ENCODE measurements at regions not wholly inside any gene's neighbourhood (a gene's known extent, or its start where the extent isn't known, plus 50 kb on each side); places are given as distances from the start of the nearest gene placed in this dataset.

DNA sequence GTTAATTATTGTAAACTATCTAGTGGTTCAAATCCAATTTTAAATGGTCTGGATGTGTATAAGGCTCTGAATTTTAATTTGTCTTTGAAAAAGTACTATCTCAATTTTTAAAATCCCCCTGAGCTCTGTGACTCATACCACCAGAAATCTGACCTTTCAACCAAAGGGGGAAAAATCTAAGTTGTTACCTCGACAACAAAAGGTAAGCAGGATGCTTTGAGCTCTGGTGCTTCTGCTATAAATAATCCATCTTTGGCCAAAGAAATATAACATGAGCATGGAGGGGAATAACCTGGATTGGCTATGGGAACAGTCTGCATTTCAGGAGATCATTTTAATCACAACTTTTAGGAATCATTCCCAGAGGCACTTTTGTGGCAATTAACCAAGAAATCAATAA lies 76.3 kb upstream of the PCSK1 start:
- H3K4me3 ChIP-seq: no peak overlapping the region
- H3K27ac ChIP-seq: no peak overlapping the region
- peak in 1 of 8 experiments; percentile 2 for ATAC-seq (replicated peaks in 6 of 8)
- in situ Hi-C loops (cut with MboI; ENCODE audit: low pct_unique_long_range_greater_than_20kb in 2 of 9, low sequenced_read_pairs in 9 of 9, unreplicated experiment in 9 of 9): no loop called here
- peaks cover 8 to 23% of the 10 kb centered on the region in 2 donors for H3K4me1 ChIP-seq (replicated peaks in 1 of 2)
- 0% methylated on average over 1 of the region's 1 CpG; no CpG with 5 or more reads in 3 of the 10 experiments for WGBS, 10 experiments

DNA sequence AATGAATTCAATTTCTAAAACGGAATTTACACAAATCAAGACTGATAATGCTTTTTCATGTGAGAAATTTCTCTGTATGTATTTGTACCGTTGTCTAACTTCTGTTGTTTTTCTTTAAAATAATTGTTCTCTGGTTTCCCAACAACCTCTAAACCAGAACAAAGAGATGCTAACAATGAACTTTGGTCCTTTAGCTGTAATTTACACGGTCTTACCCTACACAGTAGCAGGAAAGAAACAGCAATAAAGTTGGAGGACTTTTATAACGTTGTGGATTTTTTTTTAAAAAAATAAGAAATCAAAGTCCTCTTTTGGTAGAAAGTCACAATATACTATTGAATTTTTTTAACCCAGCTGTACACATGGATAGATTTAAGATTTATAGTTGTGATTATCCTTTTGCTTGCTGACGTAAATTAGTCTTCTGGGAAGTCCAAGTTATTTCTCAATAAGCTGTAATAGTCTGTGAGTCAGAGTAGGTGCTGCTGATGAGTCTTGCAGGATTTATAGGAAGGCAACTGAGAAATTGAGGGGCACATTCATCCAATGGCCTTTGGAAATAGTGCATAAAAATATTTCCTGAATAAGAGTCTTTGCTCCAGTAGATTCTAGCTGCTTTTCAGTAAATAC lies 76.8 kb upstream of the PCSK1 start:
- in situ Hi-C loops (cut with MboI; ENCODE audit: low pct_unique_long_range_greater_than_20kb in 2 of 9, low sequenced_read_pairs in 9 of 9, unreplicated experiment in 9 of 9): no loop called here
- ATAC-seq (replicated peaks in 6 of 8): peak in 7 of 8 experiments; percentile 74 to 98 (median 97)
- WGBS, 10 experiments: 0 to 51% (median 32%) methylated on average over 1 to 5 of the region's 5 CpGs
- Histone ChIP-seq H3K4me1 (replicated peaks in 1 of 2) (peaks cover 8 to 22% of the 10 kb centered on the region in 2 donors), H3K4me3 (no peak overlapping the region), H3K27ac (peak overlapping the region in 1 of 2 donors; percentile 69)

DNA sequence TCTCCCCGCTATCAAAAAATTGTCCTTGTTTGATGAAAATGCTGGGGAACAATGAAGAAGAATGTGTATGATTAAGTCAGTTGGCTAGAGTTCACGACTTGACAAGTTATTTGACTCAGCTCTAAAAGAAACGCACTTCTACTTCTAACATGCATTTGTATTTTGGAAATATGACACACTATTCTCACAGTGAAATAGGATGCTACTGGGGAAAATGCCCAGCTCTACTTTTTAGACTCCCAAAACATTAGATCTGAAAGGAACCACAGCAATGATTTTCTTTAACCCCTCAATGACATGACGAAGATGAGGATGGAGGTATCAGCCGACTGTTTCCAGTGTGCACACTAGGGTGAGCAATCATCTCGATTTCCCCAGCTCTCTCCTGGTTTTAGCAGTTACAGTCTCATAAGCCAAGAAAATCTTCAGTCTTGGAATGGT lies 83.6 kb upstream of the PCSK1 start:
- in situ Hi-C loops (cut with MboI; ENCODE audit: low pct_unique_long_range_greater_than_20kb in 2 of 9, low sequenced_read_pairs in 9 of 9, unreplicated experiment in 9 of 9): no loop called here
- Histone ChIP-seq H3K27ac (no peak overlapping the region), H3K4me3 (no peak overlapping the region), H3K4me1 (replicated peaks in 1 of 2) (peaks cover 8 to 19% of the 10 kb centered on the region in 2 donors)
- 0 to 100% (median 65%) methylated on average over 1 to 6 of the region's 6 CpGs for WGBS, 10 experiments
- no peak for ATAC-seq (replicated peaks in 6 of 8)

DNA sequence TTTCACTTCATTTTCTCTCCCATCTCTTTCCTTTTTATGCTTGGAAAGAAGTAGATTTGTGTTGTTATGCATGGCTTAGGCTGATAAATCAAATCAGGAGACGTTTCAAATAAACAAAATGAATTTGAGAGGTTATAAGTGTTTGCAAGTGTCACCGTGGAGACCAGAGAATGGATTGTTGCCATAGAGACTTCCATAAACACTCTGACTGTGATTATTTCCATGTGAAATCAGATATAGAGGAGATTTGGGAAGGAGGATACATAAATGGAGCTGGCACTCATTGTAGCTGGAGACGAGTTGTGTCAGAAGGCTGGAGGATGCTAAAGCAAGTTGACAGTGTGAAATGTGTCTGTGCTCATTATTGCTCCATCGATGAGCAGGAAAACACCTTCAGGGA lies 84.2 kb upstream of the PCSK1 start:
- in situ Hi-C loops (cut with MboI; ENCODE audit: low pct_unique_long_range_greater_than_20kb in 2 of 9, low sequenced_read_pairs in 9 of 9, unreplicated experiment in 9 of 9): no loop called here
- Histone ChIP-seq H3K27ac (no peak overlapping the region), H3K4me3 (no peak overlapping the region), H3K4me1 (replicated peaks in 1 of 2) (peaks cover 8 to 19% of the 10 kb centered on the region in 2 donors)
- 4 to 50% (median 43%) methylated on average over 2 to 4 of the region's 4 CpGs; no CpG with 5 or more reads in 1 of the 10 experiments for WGBS, 10 experiments
- ATAC-seq (replicated peaks in 6 of 8): peak in 7 of 8 experiments; percentile 61 to 85 (median 78)

DNA sequence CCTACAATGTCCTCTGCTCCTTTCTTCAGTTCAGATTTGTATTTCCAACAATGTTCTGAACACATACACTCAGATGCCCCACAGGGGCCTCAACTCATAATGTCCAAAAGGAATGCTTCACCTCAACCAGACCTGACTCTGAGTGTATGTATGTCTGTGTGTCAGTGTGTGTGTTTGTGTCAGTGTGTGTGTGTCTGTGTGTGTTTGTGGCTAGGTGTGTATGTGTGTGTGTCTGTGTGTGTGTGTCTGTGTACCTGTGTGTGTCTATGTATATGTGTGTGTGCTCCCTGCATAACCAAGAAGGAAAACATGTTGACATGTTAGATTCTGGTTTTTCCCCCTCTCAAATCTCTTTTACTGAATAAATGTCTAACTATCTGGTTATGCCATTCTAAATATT lies 87.3 kb upstream of the PCSK1 start:
- no peak for ATAC-seq (replicated peaks in 6 of 8)

DNA sequence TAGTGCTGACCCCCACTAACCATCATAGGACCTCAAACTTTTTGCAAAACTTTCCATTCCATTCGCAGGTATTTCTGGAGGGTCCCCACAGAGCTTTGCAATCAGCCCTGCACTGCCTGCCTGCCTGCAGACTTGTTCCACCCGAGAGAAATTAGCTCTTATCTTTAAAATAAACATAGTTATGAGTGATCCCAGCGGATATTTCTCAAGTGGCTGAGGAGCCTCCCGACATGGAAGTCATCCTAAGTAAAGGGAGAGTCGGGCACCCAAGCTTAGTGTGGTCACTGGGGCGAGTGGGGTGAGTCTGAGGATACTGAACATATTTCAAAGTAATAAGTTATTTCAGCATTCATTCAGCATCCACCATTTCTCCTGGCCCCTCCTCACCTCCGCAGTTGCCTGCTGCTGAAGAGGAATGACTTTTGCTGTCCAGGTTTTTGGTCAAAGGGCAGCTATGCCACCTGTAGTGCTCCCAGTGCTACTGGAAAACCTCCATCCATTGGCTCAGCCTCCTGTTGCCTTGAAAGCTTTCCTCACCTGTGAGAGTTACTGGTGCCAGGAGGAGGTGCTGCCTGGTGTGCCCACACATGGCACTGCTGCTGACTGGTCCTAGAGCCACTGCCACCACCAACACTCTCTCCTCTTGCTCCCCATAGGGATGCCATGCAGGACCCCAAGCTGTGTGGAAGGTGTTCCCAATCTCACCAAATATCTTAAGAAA lies 89.7 kb upstream of the PCSK1 start:
- H3K4me1 ChIP-seq (replicated peaks in 1 of 2): peaks cover under 1 to 7% of the 10 kb centered on the region in 2 donors
- H3K27ac ChIP-seq: no peak overlapping the region
- no peak for ATAC-seq (replicated peaks in 6 of 8)
- in situ Hi-C loops (cut with MboI; ENCODE audit: low pct_unique_long_range_greater_than_20kb in 2 of 9, low sequenced_read_pairs in 9 of 9, unreplicated experiment in 9 of 9): no loop called here
- H3K4me3 ChIP-seq: no peak overlapping the region
- 40 to 96% (median 77%) methylated on average over 1 to 5 of the region's 7 CpGs; no CpG with 5 or more reads in 1 of the 10 experiments for WGBS, 10 experiments

More for the DNA sequence above, 87.3 kb upstream of the PCSK1 start:
- Histone ChIP-seq H3K27ac (no peak overlapping the region), H3K4me1 (replicated peaks in 1 of 2) (peaks cover 8 to 21% of the 10 kb centered on the region in 2 donors), H3K4me3 (no peak overlapping the region)
- in situ Hi-C loops (cut with MboI; ENCODE audit: low pct_unique_long_range_greater_than_20kb in 2 of 9, low sequenced_read_pairs in 9 of 9, unreplicated experiment in 9 of 9): no loop called here

DNA sequence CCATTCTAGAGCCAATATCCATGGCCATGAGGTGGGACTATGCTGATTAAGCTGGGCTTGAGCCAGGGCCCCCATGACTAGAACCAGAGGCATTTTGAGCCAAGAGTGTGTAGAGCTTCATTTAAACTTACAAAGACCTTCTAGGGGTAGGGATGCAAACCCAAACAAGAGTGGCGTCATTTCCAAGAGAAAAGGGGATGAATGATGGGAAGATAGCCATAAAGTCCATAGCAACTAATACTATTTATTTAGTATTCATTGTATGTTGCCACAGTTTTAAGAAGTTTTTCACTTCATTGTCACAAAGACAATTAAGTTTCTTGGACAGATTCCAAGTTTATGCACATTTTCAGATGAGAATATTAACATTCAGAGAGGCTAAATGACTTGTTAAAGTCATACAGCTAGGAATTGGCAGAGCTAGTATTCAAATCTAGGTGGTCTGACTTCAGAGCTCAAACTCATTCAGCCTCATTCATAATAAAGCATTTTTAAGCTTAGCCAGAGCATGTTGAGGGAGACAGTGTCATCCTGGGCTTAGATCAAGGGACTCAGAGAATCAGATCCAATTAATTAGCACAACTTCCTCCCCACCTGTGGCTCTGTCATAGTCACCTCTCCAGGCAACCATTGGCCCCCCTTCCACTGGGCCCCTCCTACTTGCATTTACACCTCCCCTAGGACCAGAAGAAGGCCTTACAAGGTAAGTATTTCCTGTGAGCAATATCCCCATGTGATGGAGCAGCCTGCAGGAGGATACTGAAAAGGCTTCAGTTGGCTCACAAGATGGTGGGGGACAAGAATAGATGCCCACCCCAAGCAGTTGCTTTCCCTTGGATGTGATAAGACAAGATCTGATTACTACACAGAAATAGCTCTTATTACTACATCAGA lies 95.0 kb upstream of the PCSK1 start:
- in situ Hi-C loops (cut with MboI; ENCODE audit: low pct_unique_long_range_greater_than_20kb in 2 of 9, low sequenced_read_pairs in 9 of 9, unreplicated experiment in 9 of 9): no loop called here
- peak in 7 of 8 experiments; percentile 29 to 89 (median 56) for ATAC-seq (replicated peaks in 6 of 8)
- 0 to 91% (median 87%) methylated on average over 1 of the region's 1 CpG; no CpG with 5 or more reads in 4 of the 10 experiments for WGBS, 10 experiments
- H3K4me3 ChIP-seq: no peak overlapping the region
- no peak overlapping the region for H3K27ac ChIP-seq
- H3K4me1 ChIP-seq (replicated peaks in 1 of 2): peaks cover 0 to 12% of the 10 kb centered on the region in 2 donors

DNA sequence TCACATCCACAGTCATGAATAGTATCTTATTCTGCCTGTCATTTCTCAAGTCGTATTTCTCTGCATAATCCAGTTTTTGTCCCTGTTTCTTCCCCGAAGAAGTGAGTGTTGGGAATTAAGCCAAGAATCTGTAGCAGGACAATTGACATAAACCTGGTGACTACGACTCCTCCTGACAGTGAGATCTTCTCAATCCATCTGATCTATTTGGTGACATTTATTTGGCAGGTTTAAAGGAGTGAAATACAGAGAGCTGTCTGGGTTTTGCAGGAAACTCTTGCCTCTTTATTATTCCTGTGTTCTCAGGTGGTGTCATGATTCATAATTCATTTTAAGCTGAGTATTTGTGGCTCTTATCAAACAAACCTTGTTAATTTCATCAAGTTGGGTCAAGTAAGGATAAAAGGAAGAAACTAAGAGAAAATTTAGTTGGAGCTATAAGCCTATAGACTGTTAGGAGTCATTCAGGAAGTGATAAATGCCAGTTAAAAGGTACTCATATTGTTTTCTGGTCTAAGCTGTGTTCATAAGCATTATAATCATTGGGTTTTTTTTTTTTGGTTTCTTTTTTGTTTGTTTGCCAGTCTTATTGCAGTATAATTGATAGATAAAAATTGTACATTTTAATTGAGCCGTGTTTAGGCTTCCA lies 95.9 kb upstream of the PCSK1 start:
- ATAC-seq (replicated peaks in 6 of 8): peak in 4 of 8 experiments; percentile 36 to 43 (median 39)
- H3K4me1 ChIP-seq (replicated peaks in 1 of 2): peaks cover 0 to 12% of the 10 kb centered on the region in 2 donors
- WGBS, 10 experiments: 50 to 87% (median 71%) methylated on average over 2 to 4 of the region's 4 CpGs; no CpG with 5 or more reads in 2 of the 10 experiments
- no peak overlapping the region for H3K4me3 ChIP-seq
- H3K27ac ChIP-seq: no peak overlapping the region
- in situ Hi-C loops (cut with MboI; ENCODE audit: low pct_unique_long_range_greater_than_20kb in 2 of 9, low sequenced_read_pairs in 9 of 9, unreplicated experiment in 9 of 9): no loop called here

DNA sequence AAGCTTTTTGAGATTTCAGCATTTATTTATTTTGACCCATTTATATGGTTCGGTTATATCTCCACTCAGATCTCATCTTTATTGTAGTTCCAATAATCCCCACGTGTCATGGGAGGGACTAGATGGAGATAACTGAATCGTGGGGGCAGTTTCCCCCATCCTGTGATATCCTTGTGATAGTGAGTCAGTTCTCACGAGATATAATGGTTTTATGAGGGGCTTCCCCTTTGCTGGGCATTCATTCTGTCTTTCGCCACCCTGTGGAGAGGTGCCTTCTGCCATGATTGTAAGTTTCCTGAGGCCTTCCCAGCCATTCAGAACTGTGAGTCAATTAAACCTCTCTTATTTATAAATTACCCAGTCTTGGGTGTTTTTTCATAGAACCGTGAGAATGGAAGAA lies 96.5 kb upstream of the PCSK1 start:
- no peak for ATAC-seq (replicated peaks in 6 of 8)
- H3K4me3 ChIP-seq: no peak overlapping the region
- 56 to 93% (median 80%) methylated on average over 2 to 6 of the region's 6 CpGs; no CpG with 5 or more reads in 2 of the 10 experiments for WGBS, 10 experiments
- in situ Hi-C loops (cut with MboI; ENCODE audit: low pct_unique_long_range_greater_than_20kb in 2 of 9, low sequenced_read_pairs in 9 of 9, unreplicated experiment in 9 of 9): no loop called here
- H3K4me1 ChIP-seq (replicated peaks in 1 of 2): peaks cover 0 to 12% of the 10 kb centered on the region in 2 donors
- no peak overlapping the region for H3K27ac ChIP-seq

DNA sequence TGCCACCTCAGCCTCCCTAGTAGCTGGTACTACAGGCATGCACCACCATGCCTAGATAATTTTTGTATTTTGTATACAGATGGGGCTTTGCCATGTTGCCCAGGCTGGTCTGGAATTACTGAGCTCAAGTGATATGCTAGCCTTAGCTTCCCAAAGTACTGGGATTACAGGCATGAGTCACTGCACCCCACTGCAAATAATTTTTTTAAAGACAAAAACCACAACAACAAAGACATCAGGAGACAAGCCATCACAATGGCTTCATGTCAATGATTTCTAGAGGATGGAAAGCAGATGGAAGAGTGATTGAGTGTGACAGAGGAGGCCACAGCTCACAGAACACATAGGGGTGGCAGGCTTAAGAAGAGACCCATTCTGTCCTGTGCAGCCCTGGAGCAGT lies 97.9 kb upstream of the PCSK1 start:
- in situ Hi-C loops (cut with MboI; ENCODE audit: low pct_unique_long_range_greater_than_20kb in 2 of 9, low sequenced_read_pairs in 9 of 9, unreplicated experiment in 9 of 9): no loop called here
- H3K4me1 ChIP-seq (replicated peaks in 1 of 2): peaks cover 0 to 7% of the 10 kb centered on the region in 2 donors
- H3K27ac ChIP-seq: no peak overlapping the region
- no peak for ATAC-seq (replicated peaks in 6 of 8)
- H3K4me3 ChIP-seq: no peak overlapping the region

DNA sequence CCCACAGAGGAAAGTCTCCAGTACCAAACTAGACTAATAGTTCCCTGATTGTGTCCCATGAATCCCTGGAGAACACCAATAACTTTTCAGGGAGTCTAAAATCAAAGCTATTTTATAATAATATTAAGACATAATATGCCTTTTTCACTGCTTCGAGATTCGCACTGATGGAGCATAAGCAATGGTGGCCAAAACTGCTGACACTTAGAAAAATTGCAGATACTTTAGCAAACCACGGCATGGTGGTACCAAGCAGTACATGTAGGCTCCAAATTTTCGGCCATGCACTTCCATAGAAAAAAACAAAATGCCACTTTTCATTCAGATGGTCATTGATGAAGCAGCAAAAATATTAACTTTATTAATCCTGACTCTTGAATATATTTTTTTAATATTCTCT lies 100.3 kb upstream of the PCSK1 start:
- no peak overlapping the region for H3K4me3 ChIP-seq
- H3K27ac ChIP-seq: no peak overlapping the region
- 50 to 100% (median 87%) methylated on average over 2 to 4 of the region's 4 CpGs; no CpG with 5 or more reads in 2 of the 10 experiments for WGBS, 10 experiments
- ATAC-seq (replicated peaks in 6 of 8): no peak
- in situ Hi-C loops (cut with MboI; ENCODE audit: low pct_unique_long_range_greater_than_20kb in 2 of 9, low sequenced_read_pairs in 9 of 9, unreplicated experiment in 9 of 9): no loop called here
- peaks cover 0 to 7% of the 10 kb centered on the region in 2 donors for H3K4me1 ChIP-seq (replicated peaks in 1 of 2)

DNA sequence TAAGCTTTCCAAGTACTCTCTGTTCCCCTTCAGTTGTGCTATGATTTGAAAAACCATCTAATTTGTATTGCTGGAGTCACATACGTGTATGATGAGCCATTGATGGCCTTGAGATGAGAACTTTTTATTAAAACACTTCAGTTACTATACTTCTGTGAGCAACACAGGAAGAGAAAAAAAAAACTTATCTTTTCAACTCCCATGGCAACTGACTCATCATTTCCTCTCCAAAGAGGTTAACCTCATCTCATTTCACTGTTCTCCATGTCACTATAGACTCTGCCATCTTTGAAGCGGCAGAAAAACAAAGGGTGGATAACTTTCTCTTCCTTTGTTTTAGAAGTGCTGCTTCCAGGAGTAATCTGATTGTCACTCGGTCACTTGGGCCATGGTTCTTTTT lies 104.3 kb upstream of the PCSK1 start:
- Histone ChIP-seq H3K4me3 (no peak overlapping the region), H3K27ac (no peak overlapping the region), H3K4me1 (replicated peaks in 1 of 2) (no peaks in the 10 kb centered on the region)
- in situ Hi-C loops (cut with MboI; ENCODE audit: low pct_unique_long_range_greater_than_20kb in 2 of 9, low sequenced_read_pairs in 9 of 9, unreplicated experiment in 9 of 9): no loop called here
- peak in 3 of 8 experiments; percentile 25 to 67 (median 52) for ATAC-seq (replicated peaks in 6 of 8)
- 77 to 100% (median 92%) methylated on average over 1 to 3 of the region's 3 CpGs; no CpG with 5 or more reads in 1 of the 10 experiments for WGBS, 10 experiments
